Neural crest cell (in vitro differentiated cells): ENCODE measurements at regions not wholly inside any gene's neighbourhood (a gene's known extent, or its start where the extent isn't known, plus 50 kb on each side); places are given as distances from the start of the nearest gene placed in this dataset.
A peak's percentile ranks its signal among the peaks of the same experiment; 100 is the strongest.

Experiments
- DNase-seq: peaks from one replicate; pipeline ENCODE4 v3.0.0; 2021; ENCODE audit warnings: low read depth, mixed read lengths, low spot score
- H3K27ac Mint-ChIP-seq: one replicate; pipeline ENCODE4 v1.8.0; 2021; ENCODE audit warnings: mild to moderate bottlenecking, mixed read lengths; ENCODE audit not compliant: unreplicated experiment
- H3K27me3 Mint-ChIP-seq: 2 replicates; pipeline ENCODE4 v1.8.0; 2021; ENCODE audit warnings: low read depth, mild to moderate bottlenecking, mixed read lengths
- H3K36me3 Mint-ChIP-seq: 2 replicates; pipeline ENCODE4 v1.8.0; 2021; ENCODE audit warnings: low read depth, mild to moderate bottlenecking, mixed read lengths
- H3K4me1 Mint-ChIP-seq: 2 replicates; pipeline ENCODE4 v1.8.0; 2021; ENCODE audit warnings: mixed read lengths
- H3K4me3 Mint-ChIP-seq: one replicate; pipeline ENCODE4 v1.8.0; 2021; ENCODE audit warnings: mild to moderate bottlenecking, mixed read lengths
- H3K9me3 Mint-ChIP-seq: 2 replicates; pipeline ENCODE4 v1.8.0; 2021; ENCODE audit warnings: mixed read lengths
- CTCF ChIP-seq: fragments of 200-600 bp; sonication (generic); conservative IDR thresholded peaks from 2 replicates; pipeline ENCODE4 v1.5.0; 2021; ENCODE audit warnings: antibody characterized with exemption, mild to moderate bottlenecking

- peak overlapping the region; percentile 66 for H3K4me3 Mint-ChIP-seq
- H3K36me3 Mint-ChIP-seq = peaks cover 2% of the 10 kb centered on the region
Observed at GRCh38 chr11:92026664-92027063, 198.0 kb upstream of the FAT3 start.

GRCh38 chr11:92024788-92025187 is 199.8 kb upstream of the FAT3 start:
- TF ChIP-seq CTCF = no peak
- no peak for DNase-seq
- peaks cover 2% of the 10 kb centered on the region for H3K36me3 Mint-ChIP-seq
- H3K27ac Mint-ChIP-seq = no peak overlapping the region
- no peak overlapping the region for H3K4me3 Mint-ChIP-seq
- H3K27me3 Mint-ChIP-seq = no peaks in the 10 kb centered on the region
- peaks cover 3% of the 10 kb centered on the region for H3K9me3 Mint-ChIP-seq
- no peaks in the 10 kb centered on the region for H3K4me1 Mint-ChIP-seq

More at GRCh38 chr11:92026664-92027063, 198.0 kb upstream of the FAT3 start:
- DNase-seq = no peak
- Mint-ChIP-seq H3K4me1 (no peaks in the 10 kb centered on the region), H3K27ac (no peak overlapping the region), H3K27me3 (no peaks in the 10 kb centered on the region), H3K9me3 (peaks cover 3% of the 10 kb centered on the region)
- TF ChIP-seq CTCF = no peak

- no peak for DNase-seq
- Mint-ChIP-seq H3K27ac (no peak overlapping the region), H3K27me3 (no peaks in the 10 kb centered on the region), H3K36me3 (peaks cover 2% of the 10 kb centered on the region), H3K4me1 (no peaks in the 10 kb centered on the region), H3K4me3 (no peak overlapping the region), H3K9me3 (peaks cover 3% of the 10 kb centered on the region)
- TF ChIP-seq CTCF = no peak
Observed at GRCh38 chr11:92022499-92022898, 202.1 kb upstream of the FAT3 start.

GRCh38 chr11:92018332-92018731 is 206.3 kb upstream of the FAT3 start:
- peaks cover 8% of the 10 kb centered on the region for H3K9me3 Mint-ChIP-seq
- TF ChIP-seq CTCF = no peak
- H3K4me3 Mint-ChIP-seq = no peak overlapping the region
- H3K4me1 Mint-ChIP-seq = no peaks in the 10 kb centered on the region
- no peak for DNase-seq
- H3K27ac Mint-ChIP-seq = no peak overlapping the region
- H3K27me3 Mint-ChIP-seq = no peaks in the 10 kb centered on the region
- peaks cover 2% of the 10 kb centered on the region for H3K36me3 Mint-ChIP-seq

GRCh38 chr11:92008249-92008648 is 216.4 kb upstream of the FAT3 start:
- H3K4me1 Mint-ChIP-seq = no peaks in the 10 kb centered on the region
- H3K27ac Mint-ChIP-seq = no peak overlapping the region
- H3K4me3 Mint-ChIP-seq = no peak overlapping the region
- H3K27me3 Mint-ChIP-seq = peaks cover 2% of the 10 kb centered on the region
- no peaks in the 10 kb centered on the region for H3K36me3 Mint-ChIP-seq
- no peak for TF ChIP-seq CTCF
- H3K9me3 Mint-ChIP-seq = peaks cover 7% of the 10 kb centered on the region
- no peak for DNase-seq

GRCh38 chr11:92002568-92002967 is 222.1 kb upstream of the FAT3 start:
- no peaks in the 10 kb centered on the region for H3K36me3 Mint-ChIP-seq
- no peak for TF ChIP-seq CTCF
- H3K27me3 Mint-ChIP-seq = no peaks in the 10 kb centered on the region
- DNase-seq = no peak
- no peak overlapping the region for H3K4me3 Mint-ChIP-seq
- H3K27ac Mint-ChIP-seq = no peak overlapping the region
- no peaks in the 10 kb centered on the region for H3K4me1 Mint-ChIP-seq
- H3K9me3 Mint-ChIP-seq = no peaks in the 10 kb centered on the region
